ENCODE measurements at regions not wholly inside any gene's neighbourhood (a gene's known extent, or its start where the extent isn't known, plus 50 kb on each side); places are given as distances from the start of the nearest gene placed in this dataset.
"Not testable (repeated sequence)": the region's sequence is repeated elsewhere in the genome, so short reads cannot be mapped to it uniquely, and the experiment has no call there.

GRCh38 chr5:135182675-135183074, 148.6 kb upstream of the PITX1 start:
- DNase-seq (ENCODE audit: low read depth in 4 of 4, low spot score in 1 of 4) = no peak

- no peak for DNase-seq (ENCODE audit: low read depth in 4 of 4, low spot score in 1 of 4)
Observed at GRCh38 chr5:135181653-135182052, 147.6 kb upstream of the PITX1 start.

- no peak for DNase-seq (ENCODE audit: low read depth in 4 of 4, low spot score in 1 of 4)
Observed at GRCh38 chr5:135179308-135179980, 145.4 kb upstream of the PITX1 start.

GRCh38 chr5:135178476-135179155, 144.6 kb upstream of the PITX1 start:
- DNase-seq (ENCODE audit: low read depth in 4 of 4, low spot score in 1 of 4) = no peak

- DNase-seq (ENCODE audit: low read depth in 4 of 4, low spot score in 1 of 4) = no peak
Observed at GRCh38 chr5:135177591-135177990, 143.6 kb upstream of the PITX1 start.

- no peak for DNase-seq (ENCODE audit: low read depth in 4 of 4, low spot score in 1 of 4)
Observed at GRCh38 chr5:135176991-135177390, 143.0 kb upstream of the PITX1 start.

- no peak for DNase-seq (ENCODE audit: low read depth in 4 of 4, low spot score in 1 of 4)
Observed at GRCh38 chr5:135174315-135175096, 140.5 kb upstream of the PITX1 start.

- no peak for DNase-seq (ENCODE audit: low read depth in 4 of 4, low spot score in 1 of 4)
Observed at GRCh38 chr5:135173662-135174290, 139.7 kb upstream of the PITX1 start.

- DNase-seq (ENCODE audit: low read depth in 4 of 4, low spot score in 1 of 4) = no peak
Observed at GRCh38 chr5:135172718-135173117, 138.7 kb upstream of the PITX1 start.

GRCh38 chr5:135171336-135171735, 137.3 kb upstream of the PITX1 start:
- no peak for DNase-seq (ENCODE audit: low read depth in 4 of 4, low spot score in 1 of 4)

- DNase-seq (ENCODE audit: low read depth in 4 of 4, low spot score in 1 of 4) = no peak
Observed at GRCh38 chr5:135170500-135170899, 136.5 kb upstream of the PITX1 start.

- no peak for DNase-seq (ENCODE audit: low read depth in 4 of 4, low spot score in 1 of 4)
Observed at GRCh38 chr5:135169753-135170152, 135.7 kb upstream of the PITX1 start.

GRCh38 chr5:135167634-135168033, 133.6 kb upstream of the PITX1 start:
- DNase-seq (ENCODE audit: low read depth in 4 of 4, low spot score in 1 of 4) = no peak

- DNase-seq (ENCODE audit: low read depth in 4 of 4, low spot score in 1 of 4) = not testable (repeated sequence)
Observed at GRCh38 chr5:135164873-135165614, 131.0 kb upstream of the PITX1 start.

- no peak for DNase-seq (ENCODE audit: low read depth in 4 of 4, low spot score in 1 of 4)
Observed at GRCh38 chr5:135163964-135164363, 129.9 kb upstream of the PITX1 start.

GRCh38 chr5:135163391-135163790, 129.4 kb upstream of the PITX1 start:
- no peak for DNase-seq (ENCODE audit: low read depth in 4 of 4, low spot score in 1 of 4)

GRCh38 chr5:135162661-135163265, 128.7 kb upstream of the PITX1 start:
- no peak for DNase-seq (ENCODE audit: low read depth in 4 of 4, low spot score in 1 of 4)

GRCh38 chr5:135161221-135161620, 127.2 kb upstream of the PITX1 start:
- no peak for DNase-seq (ENCODE audit: low read depth in 4 of 4, low spot score in 1 of 4)

- DNase-seq (ENCODE audit: low read depth in 4 of 4, low spot score in 1 of 4) = no peak
Observed at GRCh38 chr5:135160036-135160675, 126.1 kb upstream of the PITX1 start.

GRCh38 chr5:135159626-135160025, 125.6 kb upstream of the PITX1 start:
- DNase-seq (ENCODE audit: low read depth in 4 of 4, low spot score in 1 of 4) = no peak
